GM18873 (cell line): ENCODE measurements at regions not wholly inside any gene's neighbourhood (a gene's known extent, or its start where the extent isn't known, plus 50 kb on each side); places are given as distances from the start of the nearest gene placed in this dataset.
"Not testable (repeated sequence)": the region's sequence is repeated elsewhere in the genome, so short reads cannot be mapped to it uniquely, and the experiment has no call there.

Experiments
- ATAC-seq: cut with Tn5 transposase; IDR thresholded peaks from one replicate; pipeline ENCODE4 v1.9.1; 2021; ENCODE audit warnings: mild to moderate bottlenecking, moderate library complexity, moderate number of reproducible peaks; ENCODE audit not compliant: unreplicated experiment, low FRiP score

DNA sequence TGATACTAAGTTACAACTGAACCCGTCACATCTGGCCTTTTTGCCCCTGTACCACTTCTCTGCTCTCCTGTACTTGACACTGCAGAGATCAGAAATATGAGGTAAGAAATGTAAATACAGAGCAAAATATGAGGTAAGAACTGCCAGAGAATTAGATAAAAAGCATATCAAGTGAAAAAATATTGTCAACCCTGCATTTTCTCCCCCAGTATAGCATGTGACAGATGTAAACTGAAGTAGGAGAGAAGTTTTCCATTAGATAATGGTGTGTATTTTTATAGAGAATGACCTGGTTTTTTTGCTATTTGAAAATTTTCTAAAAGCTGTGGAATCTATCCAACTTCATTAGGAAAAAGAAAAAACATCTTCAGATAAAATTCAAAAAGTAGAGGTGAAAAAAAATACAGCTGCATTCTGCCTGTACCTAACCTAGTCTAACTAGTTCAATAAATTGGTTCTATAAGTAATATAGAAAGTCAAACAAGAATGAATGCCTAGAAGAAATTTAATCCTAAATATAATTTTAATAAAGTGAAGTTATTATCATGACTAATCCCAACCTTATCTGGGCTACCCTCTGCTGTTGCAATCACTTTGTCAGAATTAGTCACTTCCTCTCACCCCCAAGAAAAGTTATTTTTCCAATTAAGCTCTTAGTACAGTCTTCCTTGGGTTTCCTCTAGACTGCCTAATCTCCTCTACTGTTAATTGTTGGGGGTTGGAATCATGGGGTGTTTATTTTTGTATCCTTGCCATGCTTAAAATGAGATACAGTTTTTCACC is 210.0 kb downstream of the RASSF9 start:
- no peak for ATAC-seq

DNA sequence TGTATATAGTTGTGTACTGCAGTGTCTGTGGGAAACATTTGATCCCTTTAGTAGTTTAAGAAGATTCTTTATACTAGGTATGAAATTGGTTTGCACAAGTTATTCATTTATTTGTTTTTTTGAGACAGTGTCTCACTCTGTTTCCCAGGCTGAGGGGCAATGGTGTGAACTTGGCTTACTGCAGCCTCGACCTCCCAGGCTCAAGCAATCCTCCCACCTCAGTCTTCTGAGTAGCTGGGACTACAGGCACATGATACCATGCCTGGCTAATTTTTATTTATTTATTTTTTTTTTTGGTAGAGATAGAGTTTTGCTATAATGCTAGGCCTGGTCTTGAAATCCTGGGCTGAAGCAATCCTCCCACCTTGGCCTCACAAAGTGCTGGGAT is 209.4 kb downstream of the RASSF9 start:
- no peak for ATAC-seq

DNA sequence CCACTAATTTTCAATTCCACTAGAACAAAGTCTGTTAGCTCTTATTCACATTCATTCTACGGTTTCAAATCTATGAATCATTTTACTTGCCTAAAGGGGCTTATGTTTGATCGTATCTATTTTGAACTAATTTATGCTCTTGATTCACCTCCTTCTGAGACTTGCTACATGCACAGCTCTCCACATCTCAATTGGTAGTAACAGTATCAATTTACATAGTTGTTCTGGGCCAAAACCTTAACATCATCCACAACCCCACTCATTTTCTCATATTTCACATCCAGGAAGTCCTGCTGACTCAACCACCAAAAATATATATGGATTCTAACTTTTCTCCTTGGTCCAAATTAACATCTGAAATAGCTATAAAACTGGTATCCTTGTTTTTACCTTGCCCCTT is 208.6 kb downstream of the RASSF9 start:
- no peak for ATAC-seq

DNA sequence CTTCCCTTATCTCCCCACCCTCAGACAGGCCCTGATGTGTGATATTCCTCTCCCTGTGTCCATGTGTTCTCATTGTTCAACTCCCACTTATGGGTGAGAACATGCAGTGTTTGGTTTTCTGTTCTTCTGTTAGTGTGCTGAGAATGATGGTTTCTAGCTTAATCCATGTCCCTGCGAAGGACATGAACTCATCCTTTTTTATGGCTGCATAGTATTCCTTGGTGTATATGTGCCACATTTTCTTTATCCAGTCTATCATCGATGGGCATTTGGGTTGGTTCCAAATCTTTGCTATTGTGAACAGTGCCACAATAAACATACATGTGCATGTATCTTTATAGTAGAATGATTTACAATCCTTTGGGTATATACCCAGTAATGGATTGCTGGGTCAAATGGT is 207.6 kb downstream of the RASSF9 start:
- not testable (repeated sequence) for ATAC-seq

DNA sequence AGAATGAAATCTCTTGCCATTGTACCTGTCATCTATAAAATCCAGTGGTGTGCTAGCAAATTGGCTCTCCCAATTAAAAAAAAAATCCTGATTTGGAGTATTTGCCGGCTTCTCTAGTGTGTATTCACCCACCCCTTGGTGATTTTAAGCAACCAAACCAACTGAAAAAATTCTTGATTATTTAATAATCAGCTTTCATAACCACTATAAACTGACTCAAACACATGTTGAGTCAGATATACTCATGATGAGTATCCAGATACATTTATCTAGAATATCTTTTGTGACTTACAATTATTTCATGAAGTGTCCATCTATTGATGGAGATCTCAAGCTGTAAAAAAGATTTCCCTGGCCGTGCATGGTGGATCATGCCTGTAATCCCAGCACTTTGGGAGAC is 205.4 kb downstream of the RASSF9 start:
- no peak for ATAC-seq

DNA sequence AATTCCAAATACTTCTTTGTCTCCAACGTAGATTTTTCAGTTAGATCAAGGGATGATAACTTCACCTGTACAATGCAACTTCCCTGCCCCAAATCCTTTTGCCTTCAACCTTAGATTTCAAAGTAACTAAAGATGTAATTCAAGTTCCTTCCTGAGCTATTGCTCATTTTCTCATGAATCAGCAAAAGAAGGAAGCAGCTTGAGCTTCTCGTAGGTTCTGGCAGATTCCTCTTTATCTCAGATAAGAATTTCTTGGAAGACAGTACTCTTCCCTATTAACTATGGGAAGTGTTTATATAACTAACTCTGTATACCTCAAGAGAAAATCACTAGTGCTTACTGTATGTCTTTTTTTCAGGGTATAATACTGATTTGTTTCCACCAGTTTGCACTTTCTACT is 203.8 kb downstream of the RASSF9 start:
- ATAC-seq: no peak

DNA sequence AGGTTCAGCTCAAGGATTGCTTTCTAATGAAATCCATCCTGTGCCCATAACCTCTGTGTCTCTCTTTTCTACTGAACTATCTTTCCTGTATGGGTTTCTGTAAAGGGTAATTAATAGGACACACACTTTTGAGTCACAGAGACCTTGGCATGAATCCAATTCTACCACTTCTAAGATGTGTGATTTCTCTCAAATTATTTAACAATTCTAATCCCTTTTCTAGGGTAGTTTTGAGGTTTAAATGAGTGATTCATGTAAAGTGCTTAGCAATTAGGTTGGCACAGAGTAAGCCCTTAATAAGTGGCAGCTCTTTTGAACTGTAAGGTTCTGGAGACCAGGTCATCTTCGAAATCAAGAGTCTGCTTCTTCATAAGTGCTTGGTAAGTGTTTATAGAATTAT is 202.7 kb downstream of the RASSF9 start:
- ATAC-seq: no peak

DNA sequence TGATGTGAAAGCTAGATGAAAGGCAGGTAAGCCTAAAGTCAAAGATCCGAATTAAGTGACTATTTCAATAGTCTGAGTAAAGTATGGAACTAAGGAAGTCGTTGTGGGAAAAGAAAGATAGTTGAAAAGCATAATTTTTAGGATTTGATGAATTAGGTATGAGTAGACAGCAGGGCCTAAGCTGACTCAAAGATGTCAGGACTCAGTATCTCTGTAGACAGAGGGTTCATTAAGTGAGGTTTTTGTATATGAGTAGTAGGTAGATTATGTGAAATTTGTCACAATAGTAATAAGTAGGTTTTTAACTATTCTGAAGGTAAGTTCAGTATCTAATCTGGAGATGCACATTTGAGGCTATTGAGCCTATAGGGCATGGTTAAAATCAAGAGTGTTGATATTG is 196.4 kb downstream of the RASSF9 start:
- ATAC-seq: no peak

DNA sequence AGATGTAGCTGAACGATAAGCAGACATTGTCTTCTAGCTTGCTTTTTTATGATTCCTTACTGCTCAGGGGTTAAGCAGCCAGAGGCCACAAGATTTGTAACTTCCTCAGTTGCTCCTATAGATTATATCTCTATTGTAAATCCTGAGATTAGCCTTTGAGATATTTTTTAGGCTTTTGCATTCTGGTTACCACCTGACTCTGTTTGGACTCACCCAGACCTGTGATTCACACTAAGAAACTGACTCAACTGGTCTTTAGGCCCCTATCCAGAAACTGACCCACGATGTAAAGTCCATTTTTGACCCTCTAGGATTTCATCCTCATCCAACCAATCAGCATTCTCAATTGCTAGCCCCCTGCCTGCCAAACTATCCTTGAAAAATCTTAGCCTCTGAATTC is 194.4 kb downstream of the RASSF9 start:
- ATAC-seq: no peak

DNA sequence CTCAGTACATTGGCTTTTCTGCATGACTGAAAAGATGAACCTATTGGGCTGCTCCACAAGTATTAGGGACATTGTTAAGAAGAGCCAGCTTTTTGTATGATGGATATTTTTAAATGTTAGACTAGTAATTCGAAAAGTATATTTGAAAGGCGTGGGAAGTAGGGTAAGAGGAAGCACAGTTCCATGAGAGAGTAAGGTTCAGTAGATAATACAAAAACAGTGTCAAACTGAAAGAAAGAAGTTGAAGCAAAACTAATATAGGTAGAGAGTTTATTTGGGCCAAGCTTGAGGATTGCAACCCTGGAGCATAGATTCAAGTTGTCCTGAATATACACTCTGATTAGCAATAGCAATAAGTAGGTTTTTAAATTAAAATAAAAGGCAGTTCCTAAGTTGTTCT is 193.9 kb downstream of the RASSF9 start:
- no peak for ATAC-seq

DNA sequence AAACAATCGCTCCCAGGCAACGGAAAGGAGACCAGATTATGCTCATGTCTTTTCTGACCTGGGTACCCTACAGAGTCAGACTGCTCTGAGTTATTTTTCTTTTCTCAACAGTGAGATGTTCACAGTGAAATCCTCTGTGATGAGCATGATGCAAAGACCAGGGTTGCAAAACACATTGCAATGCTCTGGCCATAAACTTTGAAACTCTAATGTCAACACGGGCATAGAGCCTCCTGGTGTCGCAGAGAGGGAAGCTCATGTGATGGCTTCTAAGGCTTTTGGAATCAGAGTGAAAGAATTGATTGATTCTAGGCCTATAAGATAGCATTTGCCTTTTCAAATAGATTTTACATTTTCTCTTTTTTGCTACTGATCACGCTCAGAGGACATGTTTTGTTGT is 193.4 kb downstream of the RASSF9 start:
- ATAC-seq: no peak

DNA sequence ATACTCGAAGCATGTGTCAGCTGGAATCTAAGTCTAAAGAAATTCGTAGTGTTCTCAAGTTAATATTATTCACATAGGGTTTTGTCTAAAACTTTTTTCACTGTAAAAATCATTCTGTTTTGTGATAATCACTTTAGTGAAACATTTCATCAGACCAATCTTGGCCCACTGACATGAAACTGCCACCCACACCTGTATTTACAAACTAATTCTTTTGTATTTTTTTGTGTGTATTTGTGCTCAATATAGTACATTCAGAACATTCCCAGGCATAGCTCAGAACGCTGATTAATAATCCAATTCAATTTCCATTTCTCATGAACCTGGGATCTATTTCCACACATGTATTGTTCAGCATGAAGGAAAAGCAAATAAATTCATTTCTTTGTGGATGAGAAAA is 191.7 kb downstream of the RASSF9 start:
- ATAC-seq: no peak

DNA sequence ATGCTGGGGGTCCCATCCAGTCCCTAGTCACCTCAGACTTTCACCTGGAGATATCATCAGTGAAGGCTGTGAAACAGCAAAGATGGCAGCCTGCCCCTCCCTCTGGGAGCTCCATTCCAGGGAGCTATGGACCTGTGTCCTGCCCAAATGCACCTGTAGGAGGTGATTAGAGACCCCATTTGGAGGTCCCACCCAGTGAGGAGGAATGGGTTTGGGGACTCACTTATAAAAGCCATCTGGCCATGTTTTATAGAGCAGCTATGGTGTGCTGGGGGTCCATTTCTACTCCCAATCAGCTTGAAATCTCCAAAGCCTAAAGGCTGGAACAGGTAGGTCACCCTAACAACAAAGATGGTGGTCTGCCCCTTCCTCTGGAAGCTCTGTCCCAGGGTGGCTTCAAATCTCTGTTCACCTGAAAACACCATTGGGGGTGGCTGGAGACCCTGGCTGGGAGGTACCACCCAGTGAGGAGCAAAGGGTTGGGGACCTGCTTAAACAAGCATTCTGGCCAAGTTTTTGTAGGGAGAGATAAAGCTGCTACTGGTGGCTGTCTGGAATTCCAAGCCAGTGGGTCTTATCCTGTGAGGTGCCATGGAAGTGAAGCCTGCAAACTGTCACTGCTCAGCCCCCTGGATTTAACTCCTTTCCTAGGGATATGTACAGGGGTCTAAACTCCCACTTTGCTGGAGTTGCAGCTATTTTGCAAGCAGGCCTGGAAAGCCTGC is 182.3 kb downstream of the RASSF9 start:
- ATAC-seq: no peak

DNA sequence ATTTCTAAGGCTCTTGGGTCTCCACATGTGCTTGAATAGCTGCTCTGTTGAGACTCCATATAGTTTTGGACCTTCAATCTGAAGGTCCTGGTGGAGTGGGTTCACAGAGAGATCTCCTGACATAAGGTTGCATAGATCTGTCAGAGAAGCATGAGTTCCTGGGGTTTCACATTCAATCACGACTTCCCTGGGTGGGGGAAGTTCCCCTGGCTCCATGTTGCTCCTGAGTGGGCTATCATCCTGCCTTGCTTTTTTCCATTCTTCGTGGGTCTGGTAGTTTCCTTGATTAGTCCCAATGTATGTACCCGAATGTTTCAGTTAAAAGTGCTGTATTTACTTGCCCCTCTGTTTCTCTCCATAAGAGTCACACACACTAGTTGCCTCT is 181.8 kb downstream of the RASSF9 start:
- ATAC-seq: no peak

DNA sequence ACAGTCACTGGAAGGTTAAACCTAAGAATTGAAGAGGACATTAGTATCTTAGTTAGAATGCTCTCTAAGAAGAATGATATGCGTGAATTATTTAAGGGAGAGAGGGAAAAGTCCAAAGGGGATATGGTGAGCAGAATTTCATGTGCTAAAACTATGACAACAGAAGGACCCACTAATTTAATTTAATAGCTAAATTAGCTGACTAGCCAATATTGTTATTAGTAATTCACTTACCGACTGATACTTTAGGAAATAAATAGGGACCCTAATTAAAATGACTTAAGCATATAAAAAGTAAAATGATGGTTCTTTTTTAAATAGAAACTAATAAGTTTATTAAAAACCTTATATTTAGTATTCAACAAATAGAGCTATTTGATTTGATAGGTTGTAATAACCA is 179.6 kb downstream of the RASSF9 start:
- no peak for ATAC-seq

DNA sequence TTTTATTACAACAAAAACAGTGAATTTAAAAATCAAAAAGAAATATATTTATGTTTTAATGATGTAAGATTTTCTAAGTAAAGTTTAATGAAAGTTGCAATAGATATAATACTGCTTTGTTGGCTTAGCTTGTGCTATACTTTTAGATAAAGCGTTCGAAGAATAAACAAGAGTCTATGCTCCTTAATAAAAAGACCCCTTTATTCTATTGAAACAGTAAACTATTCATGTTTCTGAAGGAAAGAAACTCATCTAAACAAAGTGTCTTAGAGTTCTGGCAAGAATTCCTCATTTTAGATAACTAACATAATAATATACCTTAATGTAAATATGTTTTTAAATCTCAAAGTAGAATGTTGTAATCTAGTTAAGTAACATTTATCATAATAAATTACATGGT is 179.0 kb downstream of the RASSF9 start:
- ATAC-seq: no peak

DNA sequence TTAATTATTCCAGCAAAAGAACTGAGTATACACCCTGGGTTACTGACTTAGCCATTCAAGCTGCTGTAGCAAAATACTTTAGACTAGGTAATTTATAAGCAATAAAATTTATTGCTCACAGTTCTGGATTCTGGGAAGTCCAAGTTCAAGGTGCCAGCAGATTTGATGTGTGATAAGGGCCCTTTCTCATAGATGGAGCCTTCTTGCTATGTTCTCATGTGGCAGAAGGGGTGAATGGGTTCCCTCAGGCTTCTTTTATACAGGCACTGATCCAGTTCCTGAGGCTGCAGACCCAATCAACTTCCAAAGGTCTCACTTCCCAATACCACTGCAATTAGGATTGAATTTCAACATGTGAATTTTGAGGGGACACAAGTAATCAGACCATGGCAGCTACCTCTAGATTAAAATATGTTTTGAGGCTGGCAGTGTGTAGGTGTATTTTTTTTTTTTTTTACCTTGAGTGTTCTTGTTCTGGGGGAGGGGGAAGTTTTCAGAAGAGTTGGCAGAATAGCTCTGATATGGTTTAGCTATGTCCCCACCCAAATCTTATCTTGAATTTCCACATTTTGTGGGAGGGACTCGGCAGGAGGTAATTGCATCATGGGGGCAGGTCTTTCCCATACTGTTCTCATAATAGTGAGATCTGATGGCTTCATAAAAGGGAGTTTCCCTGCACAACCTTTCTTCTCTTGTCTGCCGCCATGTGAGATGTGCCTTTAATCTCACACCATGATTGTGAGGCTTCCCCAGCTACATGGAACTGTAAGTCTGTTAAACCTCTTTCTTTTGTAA is 178.2 kb downstream of the RASSF9 start:
- ATAC-seq: no peak

DNA sequence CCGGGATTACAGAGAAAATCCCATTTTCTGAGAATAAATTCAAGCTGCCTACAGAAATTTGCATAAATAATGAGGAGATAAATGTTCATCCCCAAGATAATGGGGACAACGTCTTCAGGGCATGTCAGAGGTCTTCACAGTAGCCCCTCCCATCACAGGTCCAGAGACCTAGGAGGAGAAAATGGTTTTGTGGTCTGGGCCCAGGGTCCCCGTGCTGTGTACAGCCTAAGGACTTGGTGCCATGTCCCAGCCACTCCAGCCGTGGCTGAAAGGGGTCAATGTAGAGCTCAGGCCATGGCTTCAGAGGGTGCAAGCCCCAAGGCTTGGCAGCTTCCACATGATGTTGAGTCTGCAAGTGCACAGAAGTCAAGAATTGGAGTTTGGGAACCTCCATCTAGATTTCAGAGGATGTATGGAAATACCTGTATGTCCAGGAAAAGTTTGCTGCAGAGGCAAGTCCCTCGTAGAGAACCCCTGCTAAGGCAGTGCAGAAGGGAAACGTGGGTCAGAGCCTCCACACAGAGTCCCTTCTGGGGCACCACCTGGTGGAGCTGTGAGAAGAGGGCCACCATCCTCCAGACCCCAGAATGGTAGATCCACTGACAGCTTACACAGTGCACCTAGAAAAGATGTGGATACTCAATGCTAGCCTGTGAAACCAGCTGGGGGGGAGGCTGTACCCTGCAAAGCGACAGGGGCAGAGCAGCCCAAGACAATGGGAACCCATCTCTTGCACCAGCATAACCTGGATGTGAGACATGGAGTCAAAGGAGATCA is 176.3 kb downstream of the RASSF9 start:
- ATAC-seq: no peak

DNA sequence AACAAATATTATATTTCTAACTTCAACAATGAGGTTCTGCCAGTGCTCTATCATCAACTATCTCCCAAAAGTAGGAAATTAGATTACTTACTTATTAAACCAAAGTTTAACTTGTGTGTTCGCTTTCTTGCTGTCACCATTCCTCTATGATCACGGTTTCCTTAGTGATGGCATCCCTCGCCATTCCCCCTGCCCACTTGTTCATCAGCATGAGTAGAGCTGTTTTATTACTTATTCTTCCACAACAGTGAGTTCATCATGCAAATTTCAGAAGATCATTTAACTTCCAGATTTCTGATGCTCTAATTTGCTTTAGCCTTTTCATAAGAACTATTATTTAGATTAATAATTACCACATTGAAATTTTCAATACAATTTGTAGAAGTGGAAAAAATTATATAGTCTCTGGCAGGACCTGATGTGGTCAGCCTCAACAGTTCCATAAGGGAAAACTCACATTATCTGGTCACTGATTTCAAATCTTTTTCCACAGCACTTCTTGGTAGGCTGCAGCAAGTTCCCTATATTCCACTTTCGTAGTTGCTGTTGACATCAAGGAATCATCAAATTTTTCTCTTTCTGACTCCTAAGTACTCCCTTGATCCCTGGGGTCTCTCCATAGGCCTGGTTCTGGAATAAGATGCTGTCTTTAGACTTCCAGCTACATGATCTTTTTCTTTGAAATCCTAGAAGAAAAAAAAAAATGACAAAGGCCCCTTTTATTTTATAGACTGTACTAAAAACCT is 174.6 kb downstream of the RASSF9 start:
- no peak for ATAC-seq

DNA sequence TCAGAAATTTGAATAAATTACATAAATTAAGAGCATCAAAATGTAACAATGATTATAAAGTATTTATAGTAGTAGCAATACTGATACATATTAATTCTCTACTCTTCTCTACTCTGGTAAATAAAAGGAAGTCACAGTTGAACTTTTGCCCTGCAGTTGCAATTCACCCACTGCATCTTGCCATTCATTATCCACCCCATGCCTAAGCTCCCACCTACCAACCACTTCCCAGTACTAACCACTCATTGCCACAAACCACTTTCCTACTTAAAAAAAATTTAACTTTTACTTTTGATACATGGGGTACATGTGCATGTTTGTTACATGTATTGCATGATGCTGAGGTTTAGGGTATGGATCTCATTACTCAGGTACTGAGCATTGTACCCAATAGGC is 174.0 kb downstream of the RASSF9 start:
- no peak for ATAC-seq
